HG02885 (cell line): ENCODE measurements at regions not wholly inside any gene's neighbourhood (a gene's known extent, or its start where the extent isn't known, plus 50 kb on each side); places are given as distances from the start of the nearest gene placed in this dataset.

Experiments
- ATAC-seq: cut with Tn5 transposase; IDR thresholded peaks from one replicate; pipeline ENCODE4 v1.9.1; 2021; ENCODE audit warnings: mild to moderate bottlenecking; ENCODE audit not compliant: unreplicated experiment, poor library complexity

DNA sequence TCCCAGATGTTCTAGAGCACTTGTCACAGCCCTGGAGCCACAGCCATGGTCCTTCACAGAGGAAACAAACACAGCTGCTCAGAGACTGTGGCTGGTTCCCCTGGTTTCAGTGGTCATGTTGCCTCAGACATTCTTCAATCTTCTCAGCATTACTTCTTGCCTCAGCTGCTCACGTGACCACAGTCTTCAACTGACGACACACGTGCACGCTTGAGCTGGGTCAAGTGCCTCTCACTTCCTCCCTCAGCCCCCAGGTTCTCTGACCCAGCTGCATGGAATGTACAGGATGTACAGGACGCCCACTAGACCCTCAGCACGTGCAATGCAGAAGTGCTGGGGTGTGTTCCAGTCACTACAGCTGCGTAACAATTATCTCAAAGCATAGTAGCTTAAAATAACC, 159.8 kb upstream of the GGTLC1 start:
- ATAC-seq: peak; percentile 73

DNA sequence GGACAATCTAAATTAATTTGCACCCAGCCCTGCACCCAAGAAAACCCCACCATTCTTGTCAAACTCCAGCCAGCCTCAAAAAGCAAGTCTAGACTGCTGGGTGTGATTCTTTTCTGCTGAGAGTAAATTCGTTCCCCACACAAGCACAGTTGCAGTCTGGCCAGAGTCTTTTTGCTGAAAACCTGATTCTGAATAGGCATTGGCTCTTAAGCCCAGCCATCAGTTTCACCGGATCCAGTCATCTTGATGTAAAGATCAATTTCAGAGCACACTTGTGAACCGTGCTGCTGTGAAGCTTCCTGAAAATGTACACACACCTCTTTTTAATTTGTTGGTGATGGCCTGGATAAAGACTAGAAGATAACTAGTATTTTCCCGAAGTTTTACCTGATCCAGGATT, 159.4 kb upstream of the GGTLC1 start:
- no peak for ATAC-seq

DNA sequence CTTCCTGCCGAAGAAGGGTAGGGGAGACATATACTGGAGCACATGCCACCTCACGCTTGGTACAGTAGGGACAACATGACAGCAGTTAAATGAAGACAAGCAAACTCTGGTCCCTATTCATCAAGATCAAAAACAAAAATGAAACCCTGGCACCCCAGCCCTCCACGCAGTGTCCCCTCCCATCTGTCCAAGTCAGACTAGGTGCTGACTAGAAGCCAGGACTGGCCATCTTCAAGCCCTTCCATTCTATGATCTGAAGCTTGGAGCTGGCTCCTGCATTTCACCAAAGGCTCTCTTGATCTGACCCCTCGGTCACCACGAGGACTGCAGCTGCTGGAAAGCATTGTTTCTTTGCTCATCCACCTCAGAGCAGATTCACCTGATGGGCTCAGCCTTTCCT, 158.9 kb upstream of the GGTLC1 start:
- ATAC-seq: no peak

GRCh38 chr20:24146231-24146634, 157.7 kb upstream of the GGTLC1 start:
- no peak for ATAC-seq

- ATAC-seq: no peak
Observed at GRCh38 chr20:24144371-24144770, 155.8 kb upstream of the GGTLC1 start.

- no peak for ATAC-seq
Observed at GRCh38 chr20:24141111-24141510, 152.5 kb upstream of the GGTLC1 start.

DNA sequence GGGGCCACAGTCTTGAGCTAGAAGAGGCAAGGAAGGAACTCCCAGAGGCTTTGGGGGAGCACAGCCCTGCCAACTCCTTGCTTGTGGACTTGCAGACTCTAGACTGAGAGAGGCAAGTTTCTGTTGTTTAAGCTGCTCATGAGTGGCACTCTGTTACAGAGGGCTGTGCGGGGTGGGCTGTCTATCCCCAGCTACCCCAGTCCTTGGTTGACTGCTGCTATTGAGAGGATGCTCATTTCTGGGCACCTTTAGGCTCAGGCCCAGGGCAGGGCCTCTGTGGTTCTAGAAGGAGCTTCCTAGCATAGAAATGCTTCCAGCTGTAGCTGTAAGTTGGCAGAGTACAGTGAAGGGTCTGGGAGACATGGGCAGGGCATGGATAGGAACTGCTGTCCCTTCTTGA, 151.3 kb upstream of the GGTLC1 start:
- no peak for ATAC-seq

DNA sequence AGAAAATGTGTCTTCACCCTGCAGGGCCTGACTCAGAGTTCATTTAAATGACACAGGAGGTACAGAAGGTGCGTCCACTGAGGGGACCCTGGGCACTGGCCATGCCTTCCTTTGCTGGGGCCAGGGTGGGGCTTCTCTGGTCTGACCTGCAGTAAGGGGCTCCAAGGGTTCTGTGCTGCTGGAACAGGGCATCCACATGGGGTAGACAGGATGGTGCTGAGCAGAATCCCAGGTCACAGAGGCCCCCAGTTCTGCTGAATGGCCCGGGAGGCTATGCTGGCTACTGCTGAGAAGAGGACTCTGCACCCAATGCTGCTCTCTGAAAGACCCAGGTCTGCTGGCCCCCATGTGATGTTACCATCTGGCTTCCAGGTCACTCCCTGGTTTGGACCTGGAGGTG, 150.4 kb upstream of the GGTLC1 start:
- ATAC-seq: no peak

GRCh38 chr20:24138196-24138857, 149.7 kb upstream of the GGTLC1 start:
- ATAC-seq: no peak

- ATAC-seq: no peak
Observed at GRCh38 chr20:24136659-24137246, 148.2 kb upstream of the GGTLC1 start.

DNA sequence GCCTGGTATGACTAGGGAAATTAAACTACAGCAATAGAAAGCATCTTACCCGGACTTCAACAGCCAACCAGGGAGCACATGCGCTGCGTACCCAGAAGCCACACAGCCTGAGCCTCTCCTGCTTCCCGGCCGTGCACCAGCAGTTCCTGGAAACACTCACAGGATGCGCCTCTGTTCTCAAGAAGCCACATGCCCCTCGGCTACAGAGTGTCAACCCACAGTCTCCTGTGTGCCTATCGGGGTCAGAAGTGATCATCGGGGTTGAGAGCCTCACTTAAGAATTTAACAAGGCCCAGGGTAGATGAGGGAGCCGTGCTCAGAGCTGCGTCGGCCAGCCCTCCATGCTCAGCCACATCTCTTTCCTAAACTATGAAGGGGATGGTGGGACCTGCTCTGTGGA, 147.2 kb upstream of the GGTLC1 start:
- no peak for ATAC-seq

DNA sequence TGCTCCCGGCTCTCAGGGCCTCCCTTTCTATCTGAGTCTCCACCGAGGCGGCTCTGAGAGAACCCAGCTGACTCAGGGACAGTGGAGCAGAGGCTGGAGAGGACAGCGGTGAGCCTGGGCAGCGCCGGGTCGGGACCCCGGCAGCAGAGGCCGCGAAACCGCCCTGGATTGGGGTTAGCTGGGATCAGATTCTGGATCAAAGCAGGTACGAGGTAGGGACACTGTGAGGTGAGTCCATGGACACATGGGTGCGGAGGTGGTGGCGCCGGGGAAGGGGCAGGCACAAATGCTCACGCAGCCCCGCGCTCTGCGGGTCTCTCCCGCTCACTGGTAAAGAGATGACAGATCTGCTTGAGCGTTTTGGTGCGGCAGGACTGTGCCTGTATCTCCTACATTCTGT, 146.4 kb upstream of the GGTLC1 start:
- no peak for ATAC-seq

DNA sequence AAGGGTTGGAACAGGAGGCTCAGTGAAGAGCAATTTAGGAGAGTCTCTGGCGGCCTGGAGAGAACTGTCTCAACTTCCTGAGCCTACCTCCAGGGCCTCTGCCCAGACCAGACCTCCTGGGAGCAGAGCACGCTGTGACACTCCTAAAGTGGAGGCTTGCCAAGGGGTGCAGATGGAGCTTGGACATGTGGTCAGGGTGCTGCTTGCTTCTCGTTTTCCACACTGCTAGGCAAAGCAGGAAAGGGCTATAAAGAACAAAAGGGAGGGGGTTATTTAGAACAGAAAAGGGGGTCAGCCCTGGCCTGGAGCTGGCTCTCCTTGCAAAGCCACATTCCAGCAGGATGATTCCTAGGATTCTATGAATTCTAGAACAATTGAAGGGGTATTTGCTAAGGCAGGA, 145.7 kb upstream of the GGTLC1 start:
- no peak for ATAC-seq

- no peak for ATAC-seq
Observed at GRCh38 chr20:24132246-24132645, 143.7 kb upstream of the GGTLC1 start.

DNA sequence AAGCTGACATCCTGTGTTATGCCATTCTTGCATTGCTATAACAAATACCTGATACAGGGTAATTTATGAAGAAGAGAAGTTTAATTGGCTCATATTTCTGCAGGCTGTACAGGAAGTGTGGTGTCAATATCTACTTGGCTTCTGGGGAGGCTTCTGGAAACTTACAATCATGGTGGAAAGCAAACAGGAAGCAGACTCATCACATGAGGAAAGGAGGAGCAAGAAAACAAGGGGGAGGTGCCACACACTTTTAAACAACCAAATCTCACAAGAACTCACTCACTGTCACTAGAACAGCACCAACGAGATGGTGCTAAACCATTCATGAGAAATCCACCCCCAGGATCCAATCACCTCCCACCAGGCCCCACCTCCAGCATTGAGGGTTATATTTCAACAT, 143.1 kb upstream of the GGTLC1 start:
- no peak for ATAC-seq

- no peak for ATAC-seq
Observed at GRCh38 chr20:24131281-24131680, 142.7 kb upstream of the GGTLC1 start.

DNA sequence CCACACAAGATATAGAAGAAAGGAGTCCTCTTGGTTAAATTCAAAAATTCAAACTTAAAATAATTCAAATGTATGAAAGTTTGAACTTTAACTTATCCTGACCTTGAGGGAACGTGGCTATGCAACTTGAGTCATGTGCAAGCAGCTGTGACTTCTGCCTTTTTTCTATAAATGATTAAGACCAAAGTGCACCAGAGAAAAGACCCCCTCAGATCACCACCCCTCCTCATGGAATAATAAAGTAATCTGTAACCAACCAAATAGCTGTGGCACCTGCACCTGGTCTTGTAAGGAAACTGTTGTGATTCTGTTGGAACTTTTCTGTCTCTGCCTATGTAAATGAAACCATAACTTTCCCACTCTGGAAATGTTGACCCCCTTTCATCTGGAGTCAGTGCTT, 141.1 kb upstream of the GGTLC1 start:
- no peak for ATAC-seq

- ATAC-seq: no peak
Observed at GRCh38 chr20:24124951-24125650, 136.5 kb upstream of the GGTLC1 start.

DNA sequence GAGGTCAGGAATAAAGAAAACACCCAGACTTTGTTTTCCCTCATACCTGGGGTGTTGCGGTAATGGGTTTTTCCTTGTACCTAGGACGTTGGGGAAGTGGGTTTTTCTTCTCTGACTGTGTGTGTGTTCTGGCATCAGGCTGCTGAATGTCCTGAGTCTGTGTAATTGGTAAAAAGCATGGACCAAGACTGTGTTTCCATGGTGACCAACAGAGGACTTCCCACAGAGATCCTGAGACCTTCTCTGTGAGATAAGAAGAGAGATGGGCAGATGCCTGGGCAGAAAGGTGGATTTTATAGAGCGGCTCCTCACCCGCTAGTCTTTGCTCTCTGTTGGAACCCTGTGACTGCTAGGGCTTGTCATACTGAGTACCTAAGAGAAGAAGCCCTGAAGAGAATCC, 135.4 kb upstream of the GGTLC1 start:
- no peak for ATAC-seq

DNA sequence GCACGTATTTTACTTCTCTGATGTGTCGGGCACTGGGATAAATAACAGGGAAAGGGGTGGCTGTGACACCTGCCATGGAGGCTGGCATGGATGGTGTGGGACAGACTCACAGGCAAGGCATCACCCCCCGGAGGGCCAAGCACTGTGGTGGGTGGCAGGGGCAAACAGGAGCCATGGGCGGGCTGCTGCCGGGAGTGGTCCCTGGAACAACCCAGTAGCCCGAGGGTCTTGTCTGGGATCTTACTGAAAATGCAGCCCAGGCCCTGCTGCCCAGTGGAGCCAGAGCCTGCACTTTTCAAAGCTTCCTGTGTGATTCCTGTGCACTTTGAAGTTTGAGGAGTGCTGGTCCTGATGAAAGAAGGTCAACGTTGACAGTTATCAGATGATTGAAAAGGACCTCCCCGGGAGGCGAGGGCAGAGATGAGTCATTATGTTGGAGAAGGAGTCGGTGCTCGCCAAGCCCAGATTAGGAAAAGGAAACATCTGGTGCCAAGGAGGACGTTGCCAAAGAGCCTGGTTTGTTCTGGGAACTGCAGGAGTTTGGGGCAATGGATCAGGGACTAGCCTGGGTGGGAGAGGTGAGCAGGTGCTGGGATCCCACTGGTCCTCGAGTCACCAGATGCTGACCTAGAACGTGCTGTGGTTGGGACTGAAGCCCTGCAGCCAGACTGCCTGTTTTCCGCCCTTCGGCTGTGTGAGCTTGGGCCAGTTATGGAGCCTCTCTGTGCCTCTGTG, 130.0 kb upstream of the GGTLC1 start:
- no peak for ATAC-seq

DNA sequence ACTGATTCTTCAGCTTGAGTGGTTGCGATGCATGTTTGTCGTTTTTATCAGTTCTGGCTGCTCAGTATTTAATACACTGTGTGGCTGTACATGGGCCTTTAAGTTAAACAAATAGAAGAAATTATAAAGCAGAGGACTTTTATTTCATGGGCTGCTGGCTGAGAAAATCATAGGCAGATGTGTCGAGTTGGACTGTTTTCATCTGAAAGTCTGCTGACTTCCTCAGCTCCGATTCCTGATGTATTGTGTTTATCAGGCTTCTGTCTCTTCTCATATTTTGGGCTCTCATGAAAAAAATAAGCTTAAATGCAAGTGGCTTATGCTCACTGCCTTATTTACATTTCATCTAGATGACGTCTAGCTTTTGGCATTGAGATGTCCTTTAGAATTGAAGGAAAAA, 129.5 kb upstream of the GGTLC1 start:
- no peak for ATAC-seq
